GM12864 (cell line): ENCODE measurements at regions not wholly inside any gene's neighbourhood (a gene's known extent, or its start where the extent isn't known, plus 50 kb on each side); places are given as distances from the start of the nearest gene placed in this dataset.

ENCODE experiments used
- DNase-seq: peaks from one replicate; pipeline ENCODE4 v3.0.0-alpha.2; 2011; ENCODE audit warnings: low read depth
- H3K4me3 ChIP-seq: 2 replicates; pipeline ENCODE4 v1.5.1; 2011; ENCODE audit warnings: mild to moderate bottlenecking, low read depth, low read length, control low read depth
- CTCF ChIP-seq: IDR thresholded peaks from 2 replicates; pipeline ENCODE4 v1.5.1; 2011; ENCODE audit warnings: low read depth, mild to moderate bottlenecking, moderate library complexity, low read length, control low read depth, inconsistent platforms; ENCODE audit errors: missing control alignments

- no peak for TF ChIP-seq CTCF
- no peak overlapping the region for H3K4me3 ChIP-seq
- no peak for DNase-seq
Observed at GRCh38 chr21:28216976-28217523, 775.6 kb downstream of the LTN1 start.

GRCh38 chr21:28215214-28215954, 777.3 kb downstream of the LTN1 start:
- no peak for TF ChIP-seq CTCF
- DNase-seq = no peak

GRCh38 chr21:28214786-28215185, 777.9 kb downstream of the LTN1 start:
- no peak for TF ChIP-seq CTCF
- H3K4me3 ChIP-seq = no peak overlapping the region
- DNase-seq = no peak

More at GRCh38 chr21:28215214-28215954, 777.3 kb downstream of the LTN1 start:
- H3K4me3 ChIP-seq = no peak overlapping the region

GRCh38 chr21:28213261-28213660, 779.4 kb downstream of the LTN1 start:
- no peak overlapping the region for H3K4me3 ChIP-seq
- no peak for TF ChIP-seq CTCF
- DNase-seq = no peak

- DNase-seq = no peak
- no peak overlapping the region for H3K4me3 ChIP-seq
- TF ChIP-seq CTCF = no peak
Observed at GRCh38 chr21:28212061-28212460, 780.6 kb downstream of the LTN1 start.

GRCh38 chr21:28207436-28208173, 785.1 kb downstream of the LTN1 start:
- no peak for DNase-seq
- H3K4me3 ChIP-seq = no peak overlapping the region
- TF ChIP-seq CTCF = no peak
